ENCODE measurements at regions not wholly inside any gene's neighbourhood (a gene's known extent, or its start where the extent isn't known, plus 50 kb on each side); places are given as distances from the start of the nearest gene placed in this dataset.

- TF ChIP-seq CTCF (IDR thresholded peaks at IDR 0.05): no peak
- TF ChIP-seq POLR2A (IDR thresholded peaks at IDR 0.05): no peak
Measured at GRCh38 chr3:15919971-15920370, 122.2 kb upstream of the ANKRD28 start.
